HEK293 (cell line): ENCODE measurements at regions not wholly inside any gene's neighbourhood (a gene's known extent, or its start where the extent isn't known, plus 50 kb on each side); places are given as distances from the start of the nearest gene placed in this dataset.

Experiments
- BCL11A ChIP-seq: fragments of 450-650 bp; formaldehyde crosslinking; IDR thresholded peaks from 2 replicates; pipeline ENCODE4 v1.5.1; 2016; ENCODE audit warnings: low read depth, missing biosample characterization, missing genetic modification characterization
- INSM2 ChIP-seq: fragments of 450-650 bp; formaldehyde crosslinking; IDR thresholded peaks from 2 replicates; pipeline ENCODE4 v1.5.1; 2016; ENCODE audit warnings: missing biosample characterization, missing genetic modification characterization
- KLF1 ChIP-seq: fragments of 450-650 bp; formaldehyde crosslinking; IDR thresholded peaks from 2 replicates; pipeline ENCODE4 v1.5.1; 2016; ENCODE audit warnings: missing biosample characterization, missing genetic modification characterization
- KLF8 ChIP-seq: fragments of 450-650 bp; formaldehyde crosslinking; IDR thresholded peaks from 2 replicates; pipeline ENCODE4 v1.5.1; 2016; ENCODE audit warnings: missing biosample characterization, missing genetic modification characterization
- MYNN ChIP-seq: fragments of 450-650 bp; formaldehyde crosslinking; IDR thresholded peaks from 2 replicates; pipeline ENCODE4 v1.5.1; 2016; ENCODE audit warnings: missing biosample characterization, missing genetic modification characterization, borderline replicate concordance
- PRDM10 ChIP-seq: fragments of 450-650 bp; formaldehyde crosslinking; IDR thresholded peaks from 2 replicates; pipeline ENCODE4 v1.5.1; 2016; ENCODE audit warnings: missing biosample characterization, missing genetic modification characterization
- PRDM4 ChIP-seq: fragments of 450-650 bp; formaldehyde crosslinking; IDR thresholded peaks from 2 replicates; pipeline ENCODE4 v1.5.1; 2017; ENCODE audit warnings: missing biosample characterization, missing genetic modification characterization
- ZBTB44 ChIP-seq: fragments of 450-650 bp; IDR thresholded peaks from 2 replicates; pipeline ENCODE4 v1.5.1; 2018; ENCODE audit warnings: missing biosample characterization, mild to moderate bottlenecking, missing genetic modification characterization
- ZBTB6 ChIP-seq: fragments of 450-650 bp; formaldehyde crosslinking; IDR thresholded peaks from 2 replicates; pipeline ENCODE4 v1.5.1; 2017; ENCODE audit warnings: missing biosample characterization, missing genetic modification characterization
- ZNF138 ChIP-seq: fragments of 450-650 bp; formaldehyde crosslinking; IDR thresholded peaks from 2 replicates; pipeline ENCODE4 v1.5.1; 2016; ENCODE audit warnings: missing biosample characterization, missing genetic modification characterization, borderline replicate concordance
- ZNF175 ChIP-seq: fragments of 450-650 bp; formaldehyde crosslinking; IDR thresholded peaks from 2 replicates; pipeline ENCODE4 v1.5.1; 2016; ENCODE audit warnings: missing biosample characterization, missing genetic modification characterization
- ZNF335 ChIP-seq: fragments of 450-650 bp; formaldehyde crosslinking; conservative IDR thresholded peaks from 2 replicates; pipeline ENCODE4 v1.5.1; 2016; ENCODE audit warnings: missing biosample characterization, missing genetic modification characterization
- ZNF341 ChIP-seq: fragments of 450-650 bp; formaldehyde crosslinking; IDR thresholded peaks from 2 replicates; pipeline ENCODE4; 2016; ENCODE audit warnings: low read depth, missing biosample characterization, missing genetic modification characterization
- ZNF426 ChIP-seq: fragments of 450-650 bp; formaldehyde crosslinking; IDR thresholded peaks from 2 replicates; pipeline ENCODE4 v1.5.1; 2017; ENCODE audit warnings: missing biosample characterization, missing genetic modification characterization, mild to moderate bottlenecking, inconsistent platforms, moderate library complexity
- ZNF510 ChIP-seq: fragments of 450-650 bp; formaldehyde crosslinking; IDR thresholded peaks from 2 replicates; pipeline ENCODE4 v1.5.1; 2018; ENCODE audit warnings: mild to moderate bottlenecking, missing genetic modification characterization, missing biosample characterization; ENCODE audit not compliant: insufficient replicate concordance
- ZNF529 ChIP-seq: fragments of 450-650 bp; formaldehyde crosslinking; IDR thresholded peaks from 2 replicates; pipeline ENCODE4 v1.5.1; 2017; ENCODE audit warnings: missing genetic modification characterization, missing biosample characterization; ENCODE audit not compliant: insufficient replicate concordance
- ZNF530 ChIP-seq: fragments of 450-650 bp; formaldehyde crosslinking; IDR thresholded peaks from 2 replicates; pipeline ENCODE4 v1.5.1; 2016; ENCODE audit warnings: low read depth, missing biosample characterization, missing genetic modification characterization
- ZNF596 ChIP-seq: fragments of 450-650 bp; IDR thresholded peaks from 2 replicates; pipeline ENCODE4 v1.5.0; 2018; ENCODE audit warnings: missing biosample characterization, mild to moderate bottlenecking, missing genetic modification characterization, moderate library complexity
- ZNF623 ChIP-seq: fragments of 450-650 bp; formaldehyde crosslinking; IDR thresholded peaks from 2 replicates; pipeline ENCODE4 v1.5.1; 2016; ENCODE audit warnings: missing biosample characterization, missing genetic modification characterization
- ZNF626 ChIP-seq: fragments of 450-650 bp; sonication (Bioruptor Pico); formaldehyde crosslinking; IDR thresholded peaks from 2 replicates; pipeline ENCODE4 v1.5.1; 2018; ENCODE audit warnings: missing biosample characterization, missing genetic modification characterization, inconsistent platforms
- ZNF654 ChIP-seq: fragments of 450-650 bp; formaldehyde crosslinking; IDR thresholded peaks from 2 replicates; pipeline ENCODE4 v1.5.1; 2016; ENCODE audit warnings: low read depth, missing biosample characterization, missing genetic modification characterization
- ZNF76 ChIP-seq: fragments of 450-650 bp; formaldehyde crosslinking; IDR thresholded peaks from 2 replicates; pipeline ENCODE4; 2016; ENCODE audit warnings: low read depth, missing biosample characterization, missing genetic modification characterization, borderline replicate concordance
- ZNF843 ChIP-seq: fragments of 450-650 bp; formaldehyde crosslinking; IDR thresholded peaks from 2 replicates; pipeline ENCODE4 v1.5.1; 2016; ENCODE audit warnings: missing biosample characterization, missing genetic modification characterization
- ZSCAN23 ChIP-seq: fragments of 450-650 bp; formaldehyde crosslinking; IDR thresholded peaks from 2 replicates; pipeline ENCODE4 v1.5.1; 2016; ENCODE audit warnings: missing biosample characterization, missing genetic modification characterization
- ZXDB ChIP-seq: fragments of 450-650 bp; formaldehyde crosslinking; IDR thresholded peaks from 2 replicates; pipeline ENCODE4 v1.5.1; 2016; ENCODE audit warnings: missing biosample characterization, missing genetic modification characterization

GRCh38 chr6:4322846-4323309 is 187.5 kb upstream of the ECI2 start (continued):
- TF ChIP-seq PRDM4 (peak; percentile 73; the same call in 1 of the 2 replicates), MYNN (tag by site-specific recombination) (no peak), ZNF76 (no peak), INSM2 (peak; percentile 66; the same call in 1 of the 2 replicates), ZNF510 (no peak), ZNF623 (tag by site-specific recombination) (no peak), ZXDB (peak; percentile 77), ZNF529 (tag by site-specific recombination) (no peak), ZNF626 (tag by site-specific recombination) (no peak), ZNF175 (tag by site-specific recombination) (no peak), KLF1 (tag by site-specific recombination) (0 out of 2 replicates have a peak, but pooled peaks have one; percentile 8), ZNF138 (tag by site-specific recombination) (no peak), ZNF335 (peak; percentile 55; the same call in 1 of the 2 replicates), ZSCAN23 (no peak), PRDM10 (tag by site-specific recombination) (peak; percentile 59), ZNF654 (tag by site-specific recombination) (0 out of 2 replicates have a peak, but pooled peaks have one; percentile 6), ZNF843 (tag by site-specific recombination) (peak; percentile 89), ZBTB44 (tag by site-specific recombination) (no peak), ZBTB6 (tag by site-specific recombination) (no peak), ZNF596 (tag by site-specific recombination) (no peak), ZNF426 (tag by site-specific recombination) (no peak), ZNF530 (tag by site-specific recombination) (no peak), KLF8 (peak; percentile 79; the same call in 1 of the 2 replicates), ZNF341 (tag by site-specific recombination) (no peak), BCL11A (tag by site-specific recombination) (no peak)
